GM18907 (cell line): ENCODE measurements at regions not wholly inside any gene's neighbourhood (a gene's known extent, or its start where the extent isn't known, plus 50 kb on each side); places are given as distances from the start of the nearest gene placed in this dataset.
"Not testable (repeated sequence)": the region's sequence is repeated elsewhere in the genome, so short reads cannot be mapped to it uniquely, and the experiment has no call there.

Source experiments
- ATAC-seq: cut with Tn5 transposase; IDR thresholded peaks from one replicate; pipeline ENCODE4 v1.9.1; 2021; ENCODE audit warnings: mild to moderate bottlenecking, moderate library complexity; ENCODE audit not compliant: unreplicated experiment

- no peak for ATAC-seq
These were observed 830.6 kb upstream of the SLITRK5 start for GRCh38 chr13:86840250-86841191.

- ATAC-seq = no peak
These were observed 829.9 kb upstream of the SLITRK5 start for GRCh38 chr13:86841264-86841663.

- ATAC-seq = no peak
These were observed 824.7 kb upstream of the SLITRK5 start for GRCh38 chr13:86846501-86846900.

GRCh38 chr13:86848716-86849115 lies 822.5 kb upstream of the SLITRK5 start:
- ATAC-seq = no peak

- ATAC-seq = no peak
These were observed 814.2 kb upstream of the SLITRK5 start for GRCh38 chr13:86856991-86857390.

- ATAC-seq = no peak
These were observed 813.0 kb upstream of the SLITRK5 start for GRCh38 chr13:86858216-86858615.

GRCh38 chr13:86862137-86862536 lies 809.0 kb upstream of the SLITRK5 start:
- no peak for ATAC-seq

GRCh38 chr13:86864376-86864775 lies 806.8 kb upstream of the SLITRK5 start:
- no peak for ATAC-seq

GRCh38 chr13:86870444-86870843 lies 800.7 kb upstream of the SLITRK5 start:
- peak; percentile 43 for ATAC-seq

- ATAC-seq = no peak
These were observed 793.7 kb upstream of the SLITRK5 start for GRCh38 chr13:86877441-86877840.

GRCh38 chr13:86878781-86879180 lies 792.4 kb upstream of the SLITRK5 start:
- ATAC-seq = no peak

GRCh38 chr13:86881390-86881789 lies 789.8 kb upstream of the SLITRK5 start:
- ATAC-seq = no peak

GRCh38 chr13:86882107-86882506 lies 789.1 kb upstream of the SLITRK5 start:
- ATAC-seq = no peak

- no peak for ATAC-seq
These were observed 788.3 kb upstream of the SLITRK5 start for GRCh38 chr13:86882835-86883234.

GRCh38 chr13:86892330-86892729 lies 778.8 kb upstream of the SLITRK5 start:
- no peak for ATAC-seq

GRCh38 chr13:86900906-86901305 lies 770.3 kb upstream of the SLITRK5 start:
- no peak for ATAC-seq

GRCh38 chr13:86906127-86906874 lies 764.9 kb upstream of the SLITRK5 start:
- ATAC-seq = no peak

- no peak for ATAC-seq
These were observed 764.0 kb upstream of the SLITRK5 start for GRCh38 chr13:86907156-86907555.

GRCh38 chr13:86909318-86909717 lies 761.9 kb upstream of the SLITRK5 start:
- ATAC-seq = no peak

- no peak for ATAC-seq
These were observed 756.4 kb upstream of the SLITRK5 start for GRCh38 chr13:86914757-86915156.

GRCh38 chr13:86917438-86917837 lies 753.7 kb upstream of the SLITRK5 start:
- ATAC-seq = not testable (repeated sequence)

GRCh38 chr13:86918682-86919081 lies 752.5 kb upstream of the SLITRK5 start:
- ATAC-seq = no peak
